ENCODE measurements at regions not wholly inside any gene's neighbourhood (a gene's known extent, or its start where the extent isn't known, plus 50 kb on each side); places are given as distances from the start of the nearest gene placed in this dataset.
A peak's percentile ranks its signal among the peaks of the same experiment; 100 is the strongest.

DNA sequence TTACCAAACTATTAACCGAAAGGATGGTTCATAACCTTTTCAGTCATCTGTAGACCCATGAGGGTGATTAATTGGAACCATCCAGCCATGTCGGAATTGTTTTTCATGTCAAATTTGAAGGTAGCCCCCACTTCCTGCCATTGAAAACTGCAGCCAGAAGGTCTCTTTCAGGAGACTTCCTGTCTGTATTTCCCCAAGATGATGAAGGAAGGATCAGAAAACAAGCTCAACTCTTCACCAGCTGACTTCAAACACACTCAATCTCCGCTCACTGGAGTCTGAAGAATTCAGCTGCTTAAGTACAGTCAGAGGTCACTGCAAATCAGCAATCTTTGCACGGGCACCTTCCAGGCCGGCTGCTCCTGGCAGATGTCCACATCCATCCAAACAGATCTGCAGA is 291.7 kb upstream of the NPVF start:
- POLR2A ChIA-PET, result interaction anchor here (0.6 kb wide), 1 partner anchor 154 kb away, joined by 3 read pairs; no protein-coding TSS in a partner anchor
- no TSS peak for BruUV-seq (replicated peaks)
- no peaks in the 10 kb centered on the region for H3K79me2 ChIP-seq (ENCODE audit: insufficient read depth, low read depth, low read length)
- CTCF ChIA-PET (ENCODE audit: unreplicated experiment), result no interaction called here
- no peak overlapping the region for H3K4me3 ChIP-seq (ENCODE audit: low read depth, low read length, poor library complexity, severe bottlenecking)
- H3K27ac ChIP-seq (ENCODE audit: low read depth, low read length, poor library complexity, severe bottlenecking), result peak overlapping the region; percentile 15
- intact Hi-C loops (cut with micrococcal nuclease; ENCODE audit: unreplicated experiment), result no loop called here
- H3K9me2 ChIP-seq (ENCODE audit: insufficient read depth, low read length), result no peaks in the 10 kb centered on the region
- no peaks in the 10 kb centered on the region for H3K36me3 ChIP-seq (ENCODE audit: insufficient read depth, low read length)
- peaks cover 20% of the 10 kb centered on the region for H3K4me1 ChIP-seq (ENCODE audit: insufficient read depth, low read length, poor library complexity, severe bottlenecking)
- no peaks in the 10 kb centered on the region for H3K9me3 ChIP-seq (ENCODE audit: low read length)
- TF ChIP-seq EZH2phosphoT487 (IDR thresholded peaks at IDR 0.05; ENCODE audit: borderline replicate concordance, low read depth, low read length), result no peak
- TF ChIP-seq, protein P1, sequence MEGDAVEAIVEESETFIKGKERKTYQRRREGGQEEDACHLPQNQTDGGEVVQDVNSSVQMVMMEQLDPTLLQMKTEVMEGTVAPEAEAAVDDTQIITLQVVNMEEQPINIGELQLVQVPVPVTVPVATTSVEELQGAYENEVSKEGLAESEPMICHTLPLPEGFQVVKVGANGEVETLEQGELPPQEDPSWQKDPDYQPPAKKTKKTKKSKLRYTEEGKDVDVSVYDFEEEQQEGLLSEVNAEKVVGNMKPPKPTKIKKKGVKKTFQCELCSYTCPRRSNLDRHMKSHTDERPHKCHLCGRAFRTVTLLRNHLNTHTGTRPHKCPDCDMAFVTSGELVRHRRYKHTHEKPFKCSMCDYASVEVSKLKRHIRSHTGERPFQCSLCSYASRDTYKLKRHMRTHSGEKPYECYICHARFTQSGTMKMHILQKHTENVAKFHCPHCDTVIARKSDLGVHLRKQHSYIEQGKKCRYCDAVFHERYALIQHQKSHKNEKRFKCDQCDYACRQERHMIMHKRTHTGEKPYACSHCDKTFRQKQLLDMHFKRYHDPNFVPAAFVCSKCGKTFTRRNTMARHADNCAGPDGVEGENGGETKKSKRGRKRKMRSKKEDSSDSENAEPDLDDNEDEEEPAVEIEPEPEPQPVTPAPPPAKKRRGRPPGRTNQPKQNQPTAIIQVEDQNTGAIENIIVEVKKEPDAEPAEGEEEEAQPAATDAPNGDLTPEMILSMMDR (conservative IDR thresholded peaks at IDR 0.05; ENCODE audit: low read length), result no peak
- no peaks in the 10 kb centered on the region for H4K20me1 ChIP-seq (ENCODE audit: insufficient read depth, low read length)
- H2AFZ ChIP-seq (ENCODE audit: low read length), result peak overlapping the region; percentile 4; the same call in 1 of the 2 replicates
- H3K4me2 ChIP-seq (ENCODE audit: low read length), result peak overlapping the region; percentile 14; the same call in 1 of the 2 replicates
- DNase-seq (ENCODE audit: low spot score), result peak; percentile 58

DNA sequence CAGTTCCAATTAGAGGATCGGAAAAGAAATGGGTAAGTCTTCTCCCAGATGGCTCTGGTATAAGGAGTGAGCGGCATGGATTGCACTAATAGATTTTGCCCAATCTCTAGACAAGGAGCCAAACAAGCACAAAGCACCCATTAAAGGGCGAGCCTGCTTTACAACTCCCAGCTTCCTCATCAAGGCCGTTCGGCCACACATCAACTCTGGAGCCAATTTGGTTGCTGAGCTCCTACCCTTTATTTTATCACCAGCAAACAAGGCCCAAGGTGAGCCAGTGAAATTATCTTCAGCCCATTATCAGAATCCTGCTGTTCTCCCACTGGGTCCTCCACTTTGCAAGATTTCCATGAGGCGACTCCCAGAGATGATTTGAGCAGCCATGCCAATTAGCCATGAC is 292.2 kb upstream of the NPVF start:
- Histone ChIP-seq H3K9me3 (ENCODE audit: low read length) (no peaks in the 10 kb centered on the region), H3K4me3 (ENCODE audit: low read depth, low read length, poor library complexity, severe bottlenecking) (no peak overlapping the region)

DNA sequence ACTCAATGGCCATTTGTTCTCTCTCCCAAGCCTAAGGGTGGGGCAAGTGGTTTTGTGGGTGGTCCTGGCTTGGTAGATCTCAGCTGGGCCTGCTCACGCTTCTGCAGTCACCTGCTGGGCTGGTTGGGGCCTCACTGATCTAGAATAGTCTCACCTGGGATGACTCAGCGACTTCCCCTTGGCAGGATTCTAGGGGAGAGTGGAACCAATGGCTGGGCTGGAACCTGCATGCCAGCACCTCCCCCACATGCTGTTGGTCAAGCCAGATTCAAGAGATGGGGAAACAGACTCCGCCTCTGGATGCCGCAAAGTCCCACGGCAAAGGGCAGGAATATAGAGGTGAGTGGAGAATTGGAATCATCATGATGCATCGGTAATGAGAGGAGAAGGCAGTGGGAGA is 292.9 kb upstream of the NPVF start:
- ChIA-PET CTCF (ENCODE audit: unreplicated experiment) (no interaction called here), POLR2A (interaction anchor here (0.8 kb wide), 1 partner anchor 624 kb away, joined by 3 read pairs; no protein-coding TSS in a partner anchor)
- H3K79me2 ChIP-seq (ENCODE audit: insufficient read depth, low read depth, low read length), result no peaks in the 10 kb centered on the region
- H3K4me3 ChIP-seq (ENCODE audit: low read depth, low read length, poor library complexity, severe bottlenecking), result no peak overlapping the region
- no peak for TF ChIP-seq EZH2phosphoT487 (IDR thresholded peaks at IDR 0.05; ENCODE audit: borderline replicate concordance, low read depth, low read length)
- TF ChIP-seq, protein P1 (conservative IDR thresholded peaks at IDR 0.05; ENCODE audit: low read length), result no peak
- no peaks in the 10 kb centered on the region for H3K36me3 ChIP-seq (ENCODE audit: insufficient read depth, low read length)
- BruUV-seq (replicated peaks), result no TSS peak
- no peak overlapping the region for H3K4me2 ChIP-seq (ENCODE audit: low read length)
- intact Hi-C loops (cut with micrococcal nuclease; ENCODE audit: unreplicated experiment), result no loop called here
- DNase-seq (ENCODE audit: low spot score), result peak; percentile 3
- no peaks in the 10 kb centered on the region for H4K20me1 ChIP-seq (ENCODE audit: insufficient read depth, low read length)
- H3K9me3 ChIP-seq (ENCODE audit: low read length), result no peaks in the 10 kb centered on the region
- H2AFZ ChIP-seq (ENCODE audit: low read length), result no peak overlapping the region
- no peaks in the 10 kb centered on the region for H3K9me2 ChIP-seq (ENCODE audit: insufficient read depth, low read length)
- no peak overlapping the region for H3K27ac ChIP-seq (ENCODE audit: low read depth, low read length, poor library complexity, severe bottlenecking)
- H3K4me1 ChIP-seq (ENCODE audit: insufficient read depth, low read length, poor library complexity, severe bottlenecking), result peaks cover 20% of the 10 kb centered on the region

More for the DNA sequence above, 292.2 kb upstream of the NPVF start:
- no TSS peak for BruUV-seq (replicated peaks)
- Histone ChIP-seq H2AFZ (ENCODE audit: low read length) (peak overlapping the region; percentile 4; the same call in 1 of the 2 replicates), H3K9me2 (ENCODE audit: insufficient read depth, low read length) (no peaks in the 10 kb centered on the region), H3K4me2 (ENCODE audit: low read length) (peak overlapping the region; percentile 14; the same call in 1 of the 2 replicates), H4K20me1 (ENCODE audit: insufficient read depth, low read length) (no peaks in the 10 kb centered on the region), H3K79me2 (ENCODE audit: insufficient read depth, low read depth, low read length) (no peaks in the 10 kb centered on the region), H3K36me3 (ENCODE audit: insufficient read depth, low read length) (no peaks in the 10 kb centered on the region), H3K4me1 (ENCODE audit: insufficient read depth, low read length, poor library complexity, severe bottlenecking) (peaks cover 20% of the 10 kb centered on the region), H3K27ac (ENCODE audit: low read depth, low read length, poor library complexity, severe bottlenecking) (peak overlapping the region; percentile 15)
- ChIA-PET CTCF (ENCODE audit: unreplicated experiment) (no interaction called here), POLR2A (interaction anchor here (0.8 kb wide), 1 partner anchor 623 kb away, joined by 3 read pairs; no protein-coding TSS in a partner anchor)
- no peak for DNase-seq (ENCODE audit: low spot score)
- no peak for TF ChIP-seq EZH2phosphoT487 (IDR thresholded peaks at IDR 0.05; ENCODE audit: borderline replicate concordance, low read depth, low read length)
- intact Hi-C loops (cut with micrococcal nuclease; ENCODE audit: unreplicated experiment), result no loop called here

Data from OCI-LY7 (cell line).